ENCODE measurements at regions not wholly inside any gene's neighbourhood (a gene's known extent, or its start where the extent isn't known, plus 50 kb on each side); places are given as distances from the start of the nearest gene placed in this dataset.
A peak's percentile ranks its signal among the peaks of the same experiment; 100 is the strongest.

- no peaks in the 10 kb centered on the region for H4K20me1 ChIP-seq (ENCODE audit: insufficient read depth, low read length)
- no peaks in the 10 kb centered on the region for H3K27me3 ChIP-seq (ENCODE audit: low read depth, low read length)
- no peak for TF ChIP-seq EZH2phosphoT487 (IDR thresholded peaks at IDR 0.05; ENCODE audit: low read depth)
- TF ChIP-seq, protein P1, sequence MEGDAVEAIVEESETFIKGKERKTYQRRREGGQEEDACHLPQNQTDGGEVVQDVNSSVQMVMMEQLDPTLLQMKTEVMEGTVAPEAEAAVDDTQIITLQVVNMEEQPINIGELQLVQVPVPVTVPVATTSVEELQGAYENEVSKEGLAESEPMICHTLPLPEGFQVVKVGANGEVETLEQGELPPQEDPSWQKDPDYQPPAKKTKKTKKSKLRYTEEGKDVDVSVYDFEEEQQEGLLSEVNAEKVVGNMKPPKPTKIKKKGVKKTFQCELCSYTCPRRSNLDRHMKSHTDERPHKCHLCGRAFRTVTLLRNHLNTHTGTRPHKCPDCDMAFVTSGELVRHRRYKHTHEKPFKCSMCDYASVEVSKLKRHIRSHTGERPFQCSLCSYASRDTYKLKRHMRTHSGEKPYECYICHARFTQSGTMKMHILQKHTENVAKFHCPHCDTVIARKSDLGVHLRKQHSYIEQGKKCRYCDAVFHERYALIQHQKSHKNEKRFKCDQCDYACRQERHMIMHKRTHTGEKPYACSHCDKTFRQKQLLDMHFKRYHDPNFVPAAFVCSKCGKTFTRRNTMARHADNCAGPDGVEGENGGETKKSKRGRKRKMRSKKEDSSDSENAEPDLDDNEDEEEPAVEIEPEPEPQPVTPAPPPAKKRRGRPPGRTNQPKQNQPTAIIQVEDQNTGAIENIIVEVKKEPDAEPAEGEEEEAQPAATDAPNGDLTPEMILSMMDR (IDR thresholded peaks at IDR 0.05; ENCODE audit: low read depth, low read length), result no peak
- no peak overlapping the region for H3K4me3 ChIP-seq (ENCODE audit: low read length)
- H2AFZ ChIP-seq (ENCODE audit: low read depth, low read length), result no peak overlapping the region; the same call in 1 of the 2 replicates
- no peaks in the 10 kb centered on the region for H3K79me2 ChIP-seq (ENCODE audit: low read length)
- no peak overlapping the region for H3K4me2 ChIP-seq (ENCODE audit: low read length)
- no peak overlapping the region for H3K27ac ChIP-seq (ENCODE audit: low read length)
- H3K36me3 ChIP-seq (replicated peaks; ENCODE audit: low read depth, low read length), result no peaks in the 10 kb centered on the region
- no peak overlapping the region for H3K9ac ChIP-seq (ENCODE audit: low read length)
- no peaks in the 10 kb centered on the region for H3K9me3 ChIP-seq (ENCODE audit: insufficient read depth, low read length)
- H3K4me1 ChIP-seq (ENCODE audit: low read length), result 0 out of 2 replicates have a peak, but pooled peaks cover 2% of the 10 kb centered on the region
Observed at GRCh38 chr15:57859130-57859685, 152.7 kb downstream of the POLR2M start.

GRCh38 chr15:57861034-57861638 lies 154.6 kb downstream of the POLR2M start:
- Histone ChIP-seq H4K20me1 (ENCODE audit: insufficient read depth, low read length) (no peaks in the 10 kb centered on the region), H2AFZ (ENCODE audit: low read depth, low read length) (no peak overlapping the region), H3K27me3 (ENCODE audit: low read depth, low read length) (no peaks in the 10 kb centered on the region), H3K27ac (ENCODE audit: low read length) (no peak overlapping the region), H3K9ac (ENCODE audit: low read length) (no peak overlapping the region), H3K4me2 (ENCODE audit: low read length) (no peak overlapping the region), H3K4me3 (ENCODE audit: low read length) (no peak overlapping the region), H3K79me2 (ENCODE audit: low read length) (no peaks in the 10 kb centered on the region), H3K4me1 (ENCODE audit: low read length) (peaks cover 5% of the 10 kb centered on the region; the same call in 1 of the 2 replicates), H3K36me3 (replicated peaks; ENCODE audit: low read depth, low read length) (no peaks in the 10 kb centered on the region), H3K9me3 (ENCODE audit: insufficient read depth, low read length) (no peaks in the 10 kb centered on the region)
- TF ChIP-seq, protein P1 (IDR thresholded peaks at IDR 0.05; ENCODE audit: low read depth, low read length), result peak; percentile 84
- no peak for TF ChIP-seq EZH2phosphoT487 (IDR thresholded peaks at IDR 0.05; ENCODE audit: low read depth)

DNA sequence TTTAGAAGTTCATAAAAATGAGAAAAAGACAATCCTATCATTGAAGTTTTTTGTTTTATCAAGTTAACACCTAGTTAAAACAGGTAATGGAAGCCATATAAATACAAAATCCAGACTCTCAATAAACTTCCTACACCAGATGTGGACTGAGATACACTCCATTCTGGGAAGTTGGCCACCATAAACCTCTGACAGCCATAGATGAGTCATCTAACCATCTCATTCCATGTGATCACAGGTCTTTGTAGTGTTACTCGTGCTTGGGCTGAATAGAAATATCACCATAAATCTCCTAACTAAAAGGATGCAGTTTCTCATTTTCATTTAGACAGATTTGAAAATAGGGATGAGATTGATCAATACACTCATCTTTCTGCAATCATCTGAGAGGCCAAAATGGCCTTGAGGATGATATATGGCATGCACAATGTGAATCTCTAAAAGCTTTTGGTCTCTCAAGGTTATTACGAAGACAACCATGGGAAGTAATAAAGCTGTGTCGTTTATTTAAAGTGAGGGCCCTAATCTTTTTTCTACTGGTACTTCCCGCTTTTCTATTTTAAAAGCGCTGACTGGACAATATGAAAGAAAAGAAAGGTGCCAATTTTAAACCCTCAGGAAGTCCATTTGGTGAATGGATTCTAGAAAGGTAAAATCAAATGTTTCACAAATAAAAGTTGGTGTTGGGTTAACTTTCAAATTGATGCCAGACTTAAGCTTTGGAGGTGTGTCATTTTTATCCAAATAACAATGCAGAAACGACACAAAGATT lies 155.5 kb downstream of the POLR2M start:
- H4K20me1 ChIP-seq (ENCODE audit: insufficient read depth, low read length), result no peaks in the 10 kb centered on the region
- H3K79me2 ChIP-seq (ENCODE audit: low read length), result no peaks in the 10 kb centered on the region
- H3K27me3 ChIP-seq (ENCODE audit: low read depth, low read length), result no peaks in the 10 kb centered on the region
- H3K9ac ChIP-seq (ENCODE audit: low read length), result no peak overlapping the region
- no peaks in the 10 kb centered on the region for H3K9me3 ChIP-seq (ENCODE audit: insufficient read depth, low read length)
- H3K36me3 ChIP-seq (replicated peaks; ENCODE audit: low read depth, low read length), result no peaks in the 10 kb centered on the region
- TF ChIP-seq EZH2phosphoT487 (IDR thresholded peaks at IDR 0.05; ENCODE audit: low read depth), result no peak
- TF ChIP-seq, protein P1 (IDR thresholded peaks at IDR 0.05; ENCODE audit: low read depth, low read length), result no peak
- H2AFZ ChIP-seq (ENCODE audit: low read depth, low read length), result no peak overlapping the region
- H3K4me3 ChIP-seq (ENCODE audit: low read length), result no peak overlapping the region
- no peak overlapping the region for H3K4me2 ChIP-seq (ENCODE audit: low read length)
- no peak overlapping the region for H3K27ac ChIP-seq (ENCODE audit: low read length)
- H3K4me1 ChIP-seq (ENCODE audit: low read length), result peaks cover 8% of the 10 kb centered on the region; the same call in 1 of the 2 replicates

GRCh38 chr15:57862761-57863160 lies 156.2 kb downstream of the POLR2M start:
- no peak overlapping the region for H3K9ac ChIP-seq (ENCODE audit: low read length)
- H3K4me1 ChIP-seq (ENCODE audit: low read length), result peaks cover 8% of the 10 kb centered on the region; the same call in 1 of the 2 replicates
- H3K9me3 ChIP-seq (ENCODE audit: insufficient read depth, low read length), result no peaks in the 10 kb centered on the region
- H3K27ac ChIP-seq (ENCODE audit: low read length), result no peak overlapping the region
- TF ChIP-seq, protein P1 (IDR thresholded peaks at IDR 0.05; ENCODE audit: low read depth, low read length), result no peak
- no peak for TF ChIP-seq EZH2phosphoT487 (IDR thresholded peaks at IDR 0.05; ENCODE audit: low read depth)
- no peak overlapping the region for H2AFZ ChIP-seq (ENCODE audit: low read depth, low read length)
- H3K36me3 ChIP-seq (replicated peaks; ENCODE audit: low read depth, low read length), result no peaks in the 10 kb centered on the region
- H3K4me3 ChIP-seq (ENCODE audit: low read length), result no peak overlapping the region
- H4K20me1 ChIP-seq (ENCODE audit: insufficient read depth, low read length), result no peaks in the 10 kb centered on the region
- H3K79me2 ChIP-seq (ENCODE audit: low read length), result no peaks in the 10 kb centered on the region
- H3K4me2 ChIP-seq (ENCODE audit: low read length), result no peak overlapping the region
- no peaks in the 10 kb centered on the region for H3K27me3 ChIP-seq (ENCODE audit: low read depth, low read length)
